GM08714 (cell line): ENCODE measurements at regions not wholly inside any gene's neighbourhood (a gene's known extent, or its start where the extent isn't known, plus 50 kb on each side); places are given as distances from the start of the nearest gene placed in this dataset.
"Not testable (repeated sequence)": the region's sequence is repeated elsewhere in the genome, so short reads cannot be mapped to it uniquely, and the experiment has no call there.

ENCODE experiments used
- H3K4me3 ChIP-seq: fragments of 200-500 bp; sonication (Bioruptor generic); 2 replicates; pipeline ENCODE4 v1.5.1; 2014; ENCODE audit warnings: mild to moderate bottlenecking, low read length, inconsistent platforms
- ZNF274 ChIP-seq: IDR thresholded peaks from 2 replicates; pipeline ENCODE4 v1.6.1; 2012; ENCODE audit warnings: mild to moderate bottlenecking, low read depth, low read length

- no peak overlapping the region for H3K4me3 ChIP-seq
- no peak for TF ChIP-seq ZNF274
Observed at GRCh38 chr14:89093083-89093730, 268.8 kb downstream of the TTC8 start.

GRCh38 chr14:89095036-89095435 lies 270.6 kb downstream of the TTC8 start:
- no peak overlapping the region for H3K4me3 ChIP-seq
- no peak for TF ChIP-seq ZNF274

- TF ChIP-seq ZNF274 = no peak
- H3K4me3 ChIP-seq = no peak overlapping the region
Observed at GRCh38 chr14:89096946-89097345, 272.5 kb downstream of the TTC8 start.

- no peak overlapping the region for H3K4me3 ChIP-seq
- TF ChIP-seq ZNF274 = no peak
Observed at GRCh38 chr14:89098254-89098653, 273.8 kb downstream of the TTC8 start.

- H3K4me3 ChIP-seq = not testable (repeated sequence)
Observed at GRCh38 chr14:89104171-89104817, 279.8 kb downstream of the TTC8 start.

- not testable (repeated sequence) for H3K4me3 ChIP-seq
Observed at GRCh38 chr14:89104861-89105260, 280.4 kb downstream of the TTC8 start.
